ENCODE measurements at regions not wholly inside any gene's neighbourhood (a gene's known extent, or its start where the extent isn't known, plus 50 kb on each side); places are given as distances from the start of the nearest gene placed in this dataset.

DNA sequence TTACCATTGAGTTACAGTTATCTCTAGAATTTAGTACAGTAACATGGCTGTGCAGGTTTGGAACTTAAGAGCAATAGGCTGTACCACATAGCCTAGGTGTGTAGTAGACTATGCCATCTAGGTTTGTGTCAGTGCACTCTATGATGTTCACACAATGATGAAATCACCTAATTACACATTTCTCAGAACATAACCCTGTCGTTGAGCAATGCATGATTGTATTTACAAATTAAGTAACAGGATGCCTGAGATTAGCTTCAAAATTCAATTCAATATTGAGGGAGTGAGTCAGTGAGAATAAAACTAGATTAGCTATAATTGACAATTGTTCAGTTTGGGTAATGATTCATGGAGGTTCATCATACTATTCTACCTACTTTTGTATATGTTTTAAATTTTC is 633.8 kb downstream of the IGSF11 start:
- H3K9me3 ChIP-seq (ENCODE audit: insufficient read depth, low read depth): no peaks in the 10 kb centered on the region
- ChIA-PET CTCF (no interaction called here), POLR2A (ENCODE audit: unreplicated experiment) (no interaction called here)
- BruUV-seq (replicated peaks): no TSS peak
- H3K4me2 ChIP-seq: no peak overlapping the region
- no peaks in the 10 kb centered on the region for H3K36me3 ChIP-seq (ENCODE audit: low read depth)
- no peak overlapping the region for H2AFZ ChIP-seq
- no peaks in the 10 kb centered on the region for H3K9me2 ChIP-seq (ENCODE audit: insufficient read depth)
- DNase-seq: no peak
- no peak overlapping the region for H3K27ac ChIP-seq
- no peaks in the 10 kb centered on the region for H4K20me1 ChIP-seq (ENCODE audit: insufficient read depth)
- TF ChIP-seq, protein P1, sequence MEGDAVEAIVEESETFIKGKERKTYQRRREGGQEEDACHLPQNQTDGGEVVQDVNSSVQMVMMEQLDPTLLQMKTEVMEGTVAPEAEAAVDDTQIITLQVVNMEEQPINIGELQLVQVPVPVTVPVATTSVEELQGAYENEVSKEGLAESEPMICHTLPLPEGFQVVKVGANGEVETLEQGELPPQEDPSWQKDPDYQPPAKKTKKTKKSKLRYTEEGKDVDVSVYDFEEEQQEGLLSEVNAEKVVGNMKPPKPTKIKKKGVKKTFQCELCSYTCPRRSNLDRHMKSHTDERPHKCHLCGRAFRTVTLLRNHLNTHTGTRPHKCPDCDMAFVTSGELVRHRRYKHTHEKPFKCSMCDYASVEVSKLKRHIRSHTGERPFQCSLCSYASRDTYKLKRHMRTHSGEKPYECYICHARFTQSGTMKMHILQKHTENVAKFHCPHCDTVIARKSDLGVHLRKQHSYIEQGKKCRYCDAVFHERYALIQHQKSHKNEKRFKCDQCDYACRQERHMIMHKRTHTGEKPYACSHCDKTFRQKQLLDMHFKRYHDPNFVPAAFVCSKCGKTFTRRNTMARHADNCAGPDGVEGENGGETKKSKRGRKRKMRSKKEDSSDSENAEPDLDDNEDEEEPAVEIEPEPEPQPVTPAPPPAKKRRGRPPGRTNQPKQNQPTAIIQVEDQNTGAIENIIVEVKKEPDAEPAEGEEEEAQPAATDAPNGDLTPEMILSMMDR (conservative IDR thresholded peaks at IDR 0.05): no peak
- no peak for TF ChIP-seq EZH2 (IDR thresholded peaks at IDR 0.05; ENCODE audit: low read depth)
- H3F3A ChIP-seq (ENCODE audit: insufficient read depth, low read depth): no peaks in the 10 kb centered on the region
- no peaks in the 10 kb centered on the region for H3K27me3 ChIP-seq (ENCODE audit: insufficient read depth, low read depth)
- no peaks in the 10 kb centered on the region for H3K4me1 ChIP-seq (replicated peaks; ENCODE audit: insufficient read depth)
- intact Hi-C loops (cut with micrococcal nuclease; ENCODE audit: unreplicated experiment): no loop called here
- no peak overlapping the region for H3K4me3 ChIP-seq
- H3K79me2 ChIP-seq (ENCODE audit: low read depth): no peaks in the 10 kb centered on the region

DNA sequence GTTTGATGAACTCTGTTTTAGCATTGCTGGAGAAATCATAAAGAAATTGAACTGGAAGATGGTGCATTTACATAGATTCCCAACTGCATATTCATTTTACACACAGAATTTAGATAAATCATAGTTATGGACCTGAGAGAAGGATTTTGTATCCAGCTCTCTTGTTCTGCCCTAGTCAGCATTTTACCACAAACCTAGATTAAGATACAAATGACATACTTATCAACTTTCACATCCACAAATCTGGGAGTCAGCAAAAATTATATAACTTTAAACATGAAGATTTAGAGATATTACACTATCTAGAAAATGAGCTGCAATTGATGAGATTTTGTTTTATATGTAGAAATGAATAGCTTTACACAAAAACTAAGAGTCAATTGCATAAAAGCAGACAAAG is 632.8 kb downstream of the IGSF11 start:
- no peaks in the 10 kb centered on the region for H3K79me2 ChIP-seq (ENCODE audit: low read depth)
- no peaks in the 10 kb centered on the region for H3K27me3 ChIP-seq (ENCODE audit: insufficient read depth, low read depth)
- H3K27ac ChIP-seq: no peak overlapping the region
- H3F3A ChIP-seq (ENCODE audit: insufficient read depth, low read depth): no peaks in the 10 kb centered on the region
- no peak overlapping the region for H2AFZ ChIP-seq
- H3K4me3 ChIP-seq: no peak overlapping the region
- no peaks in the 10 kb centered on the region for H3K36me3 ChIP-seq (ENCODE audit: low read depth)
- no peaks in the 10 kb centered on the region for H3K9me3 ChIP-seq (ENCODE audit: insufficient read depth, low read depth)
- no TSS peak for BruUV-seq (replicated peaks)
- no peak for TF ChIP-seq EZH2 (IDR thresholded peaks at IDR 0.05; ENCODE audit: low read depth)
- TF ChIP-seq, protein P1 (conservative IDR thresholded peaks at IDR 0.05): no peak
- no peak overlapping the region for H3K4me2 ChIP-seq
- no peaks in the 10 kb centered on the region for H3K4me1 ChIP-seq (replicated peaks; ENCODE audit: insufficient read depth)
- no peak for DNase-seq
- ChIA-PET CTCF (no interaction called here), POLR2A (ENCODE audit: unreplicated experiment) (no interaction called here)
- no peaks in the 10 kb centered on the region for H4K20me1 ChIP-seq (ENCODE audit: insufficient read depth)
- H3K9me2 ChIP-seq (ENCODE audit: insufficient read depth): no peaks in the 10 kb centered on the region
- intact Hi-C loops (cut with micrococcal nuclease; ENCODE audit: unreplicated experiment): no loop called here

DNA sequence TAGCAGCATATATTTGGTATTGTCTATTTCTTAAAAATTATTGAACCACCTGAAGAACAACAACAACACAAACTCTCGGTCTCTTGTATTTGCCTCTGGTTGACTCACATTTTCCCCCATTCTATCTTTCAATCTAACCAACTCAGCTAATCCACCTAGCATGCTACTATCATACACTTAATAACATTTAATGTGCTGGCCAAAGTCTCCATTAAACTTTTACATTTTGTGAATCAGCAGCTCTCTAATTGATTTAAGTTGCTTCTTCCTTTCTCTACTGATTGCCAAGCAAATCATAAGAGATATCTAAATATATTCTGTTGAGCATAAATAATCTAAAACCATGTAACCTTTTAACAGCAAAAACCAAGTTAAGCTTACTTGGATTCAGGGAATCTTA is 631.7 kb downstream of the IGSF11 start:
- Histone ChIP-seq H3K27ac (no peak overlapping the region), H3K9me3 (ENCODE audit: insufficient read depth, low read depth) (no peaks in the 10 kb centered on the region), H4K20me1 (ENCODE audit: insufficient read depth) (no peaks in the 10 kb centered on the region), H3K4me2 (no peak overlapping the region), H3K9me2 (ENCODE audit: insufficient read depth) (no peaks in the 10 kb centered on the region), H3K36me3 (ENCODE audit: low read depth) (no peaks in the 10 kb centered on the region), H2AFZ (no peak overlapping the region), H3K4me1 (replicated peaks; ENCODE audit: insufficient read depth) (no peaks in the 10 kb centered on the region), H3K4me3 (no peak overlapping the region), H3K79me2 (ENCODE audit: low read depth) (no peaks in the 10 kb centered on the region), H3K27me3 (ENCODE audit: insufficient read depth, low read depth) (no peaks in the 10 kb centered on the region), H3F3A (ENCODE audit: insufficient read depth, low read depth) (no peaks in the 10 kb centered on the region)
- CTCF ChIA-PET: no interaction called here
- BruUV-seq (replicated peaks): no TSS peak
- POLR2A ChIA-PET (ENCODE audit: unreplicated experiment): no interaction called here
- intact Hi-C loops (cut with micrococcal nuclease; ENCODE audit: unreplicated experiment): no loop called here
- TF ChIP-seq EZH2 (IDR thresholded peaks at IDR 0.05; ENCODE audit: low read depth): no peak
- TF ChIP-seq, protein P1 (conservative IDR thresholded peaks at IDR 0.05): no peak
- DNase-seq: no peak

Measured in PC-9 (cell line).